C4-2B (cell line): ENCODE measurements at regions not wholly inside any gene's neighbourhood (a gene's known extent, or its start where the extent isn't known, plus 50 kb on each side); places are given as distances from the start of the nearest gene placed in this dataset.

Experiments
- CTCF ChIP-seq: fragments of 450-650 bp; conservative IDR thresholded peaks from 2 replicates; pipeline ENCODE4 v1.5.1; 2017; ENCODE audit warnings: mild to moderate bottlenecking
- ZFX ChIP-seq: fragments of 450-650 bp; IDR thresholded peaks from 2 replicates; pipeline ENCODE4 v1.6.1; 2017

- TF ChIP-seq CTCF = no peak
- TF ChIP-seq ZFX = no peak
Observed at GRCh38 chr6:33901822-33902456, 98.1 kb upstream of the MLN start.
